Omental fat pad (tissue), 3 donors: ENCODE measurements at regions not wholly inside any gene's neighbourhood (a gene's known extent, or its start where the extent isn't known, plus 50 kb on each side); places are given as distances from the start of the nearest gene placed in this dataset.
"Not testable (repeated sequence)": the region's sequence is repeated elsewhere in the genome, so short reads cannot be mapped to it uniquely, and the experiment has no call there.

Source experiments
- ATAC-seq: fragments of 150-250 bp; one replicate; pipeline ENCODE4 v1.9.1; 2016; ENCODE audit warnings: mild to moderate bottlenecking, moderate library complexity; ENCODE audit not compliant: low FRiP score
- DNase-seq: peaks from one replicate; pipeline ENCODE4 v3.0.0-alpha.2; 2019; ENCODE audit warnings: low spot score
- CTCF ChIP-seq, 3 donors: fragments of 450-650 bp; IDR thresholded peaks; one replicate each; pipeline ENCODE4 v1.5.1; 2016 to 2017; ENCODE audit warnings: antibody characterized with exemption in 3 of 3, mild to moderate bottlenecking in 3 of 3, moderate library complexity in 2 of 3

GRCh38 chr14:50031602-50032313 lies 84.6 kb downstream of the VCPKMT start:
- no peak for ATAC-seq
- TF ChIP-seq CTCF (IDR thresholded peaks at IDR 0.05): no peak
- no peak for DNase-seq

- ATAC-seq, DNase-seq: not testable (repeated sequence)
Observed at GRCh38 chr14:50032462-50033167, 83.8 kb downstream of the VCPKMT start.

GRCh38 chr14:50035214-50035613 lies 81.2 kb downstream of the VCPKMT start:
- no peak for DNase-seq
- no peak for ATAC-seq
- TF ChIP-seq CTCF (IDR thresholded peaks at IDR 0.05): no peak

GRCh38 chr14:50036211-50036610 lies 80.2 kb downstream of the VCPKMT start:
- ATAC-seq: no peak
- no peak for DNase-seq
- no peak for TF ChIP-seq CTCF (IDR thresholded peaks at IDR 0.05)

- no peak for ATAC-seq
- TF ChIP-seq CTCF (IDR thresholded peaks at IDR 0.05): no peak
- DNase-seq: no peak
Observed at GRCh38 chr14:50036637-50037036, 79.7 kb downstream of the VCPKMT start.

GRCh38 chr14:50037240-50037639 lies 79.1 kb downstream of the VCPKMT start:
- DNase-seq: no peak
- no peak for TF ChIP-seq CTCF (IDR thresholded peaks at IDR 0.05)
- ATAC-seq: no peak

- ATAC-seq (no peak), DNase-seq (no peak)
- TF ChIP-seq CTCF (IDR thresholded peaks at IDR 0.05): no peak
Observed at GRCh38 chr14:50037852-50038251, 78.5 kb downstream of the VCPKMT start.
